Mesendoderm (in vitro differentiated cells): ENCODE measurements at regions not wholly inside any gene's neighbourhood (a gene's known extent, or its start where the extent isn't known, plus 50 kb on each side); places are given as distances from the start of the nearest gene placed in this dataset.

Experiments
- DNase-seq: peaks from one replicate; pipeline ENCODE4 v3.0.0; 2013
- H2AK5ac ChIP-seq: 2 replicates; pipeline ENCODE4 v1.6.1; 2013; ENCODE audit warnings: low read length, inconsistent platforms
- H2BK120ac ChIP-seq: 2 replicates; pipeline ENCODE4 v1.6.1; 2013; ENCODE audit warnings: low read depth, mild to moderate bottlenecking, low read length, moderate library complexity, mixed read lengths
- H2BK15ac ChIP-seq: replicated peaks from 2 replicates; pipeline ENCODE4 v1.6.1; 2013; ENCODE audit warnings: low read depth, mild to moderate bottlenecking, moderate library complexity
- H2BK5ac ChIP-seq: 2 replicates; pipeline ENCODE4 v1.6.1; 2013; ENCODE audit warnings: low read length, inconsistent platforms
- H3K18ac ChIP-seq: 2 replicates; pipeline ENCODE4 v1.6.1; 2013; ENCODE audit warnings: mild to moderate bottlenecking, low read length, mixed read lengths
- H3K23ac ChIP-seq: one replicate; pipeline ENCODE4 v1.6.1; 2013; ENCODE audit warnings: low read length
- H3K27ac ChIP-seq: 2 replicates; pipeline ENCODE4 v1.5.1; 2013; ENCODE audit warnings: low read depth, mild to moderate bottlenecking, inconsistent platforms, low read length, moderate library complexity
- H3K27me3 ChIP-seq: 2 replicates; pipeline ENCODE4 v1.6.1; 2013; ENCODE audit warnings: low read length, control low read depth, mild to moderate bottlenecking, inconsistent platforms; ENCODE audit not compliant: insufficient read depth, poor library complexity
- H3K36me3 ChIP-seq: 2 replicates; pipeline ENCODE4 v1.6.1; 2013; ENCODE audit warnings: low read length, inconsistent platforms; ENCODE audit not compliant: control insufficient read depth, insufficient read depth
- H3K4ac ChIP-seq: one replicate; pipeline ENCODE4 v1.6.1; 2013; ENCODE audit warnings: low read depth, mild to moderate bottlenecking, low read length, moderate library complexity
- H3K4me1 ChIP-seq: 2 replicates; pipeline ENCODE4 v1.6.1; 2013; ENCODE audit warnings: low read depth, low read length, inconsistent platforms; ENCODE audit not compliant: control insufficient read depth
- H3K4me2 ChIP-seq: 2 replicates; pipeline ENCODE4 v1.6.1; 2013; ENCODE audit warnings: low read length
- H3K4me3 ChIP-seq: 2 replicates; pipeline ENCODE4 v1.5.1; 2013; ENCODE audit warnings: mild to moderate bottlenecking, low read length
- H3K56ac ChIP-seq: one replicate; pipeline ENCODE4 v1.6.1; 2013; ENCODE audit warnings: low read length
- H3K79me1 ChIP-seq: 2 replicates; pipeline ENCODE4 v1.6.1; 2013; ENCODE audit warnings: low read length, inconsistent platforms
- H3K79me2 ChIP-seq: 2 replicates; pipeline ENCODE4 v1.6.1; 2013; ENCODE audit warnings: mild to moderate bottlenecking, low read length; ENCODE audit not compliant: control insufficient read depth, insufficient read depth
- H3K9ac ChIP-seq: 2 replicates; pipeline ENCODE4 v1.6.1; 2013; ENCODE audit warnings: low read length, inconsistent platforms
- H4K5ac ChIP-seq: one replicate; pipeline ENCODE4 v1.6.1; 2013; ENCODE audit warnings: low read length
- H4K8ac ChIP-seq: one replicate; pipeline ENCODE4 v1.6.1; 2013; ENCODE audit warnings: low read depth, mild to moderate bottlenecking, control low read depth, low read length, moderate library complexity
- WGBS: extraction: QIAGEN DNeasy Blood & Tissue Kit; methylation state at CpG from one replicate; pipeline ENCODE4 v1.1.7; 2013; ENCODE audit warnings: low lambda C conversion rate, missing lambda C conversion rate; ENCODE audit not compliant: insufficient coverage; ENCODE audit errors: extremely low coverage; 5-methylcytosine and 5-hydroxymethylcytosine counted together

DNA sequence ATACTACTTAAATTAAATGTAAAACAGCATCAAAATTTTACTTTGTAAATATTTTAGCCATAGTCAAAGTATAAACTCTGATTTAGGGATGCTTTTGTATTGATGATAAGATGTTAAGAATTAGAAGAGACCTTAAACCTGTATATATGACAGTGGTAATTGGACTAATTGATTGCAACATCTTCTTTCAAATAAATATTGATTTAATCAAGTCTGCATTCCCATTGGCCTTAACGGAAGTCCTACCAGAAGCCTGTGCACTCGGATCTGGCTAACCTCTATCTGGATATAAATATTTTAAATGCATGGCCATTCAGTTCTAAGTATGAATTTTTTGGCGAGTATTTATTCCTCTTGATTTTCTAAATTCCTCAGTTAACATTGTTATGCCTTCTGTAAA, 856.1 kb downstream of the USP25 start:
- Histone ChIP-seq H3K4me3 (no peak overlapping the region), H3K23ac (no peak overlapping the region), H3K4ac (no peak overlapping the region), H3K36me3 (no peaks in the 10 kb centered on the region), H3K4me1 (no peaks in the 10 kb centered on the region), H4K8ac (no peak overlapping the region), H2AK5ac (no peak overlapping the region), H4K5ac (no peak overlapping the region), H3K27me3 (no peaks in the 10 kb centered on the region), H3K18ac (no peak overlapping the region), H3K27ac (no peak overlapping the region), H3K9ac (no peak overlapping the region), H2BK5ac (no peak overlapping the region), H2BK15ac (no peak overlapping the region), H3K4me2 (no peak overlapping the region), H3K56ac (no peak overlapping the region), H2BK120ac (no peak overlapping the region), H3K79me1 (no peaks in the 10 kb centered on the region), H3K79me2 (no peaks in the 10 kb centered on the region)
- WGBS: no CpG with 5 or more reads among the region's 3 CpGs
- no peak for DNase-seq

DNA sequence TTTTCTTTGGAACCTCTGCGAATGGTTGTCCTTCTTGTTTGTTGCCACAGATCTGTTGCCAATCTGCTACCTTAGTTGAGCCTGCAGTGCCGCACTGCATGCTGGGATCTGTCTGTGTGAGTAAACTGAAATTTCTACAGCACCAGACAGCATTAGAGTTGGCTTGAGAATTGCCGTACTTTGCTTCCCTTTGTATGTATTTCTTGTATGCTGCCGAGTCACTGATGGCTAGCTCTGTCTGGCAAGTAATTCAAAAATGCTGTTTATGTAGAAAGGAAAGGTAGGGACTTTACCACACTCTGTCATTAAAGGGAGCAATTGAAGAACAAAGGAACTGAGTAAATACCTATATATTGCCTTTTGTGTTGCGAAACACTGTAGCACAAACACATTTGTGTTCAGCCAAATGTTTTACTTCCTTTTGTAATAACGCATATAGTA, 857.4 kb downstream of the USP25 start:
- H2BK120ac ChIP-seq: no peak overlapping the region
- peak; percentile 58 for DNase-seq
- no CpG with 5 or more reads among the region's 6 CpGs for WGBS

GRCh38 chr21:16587681-16588375, 858.0 kb downstream of the USP25 start:
- no peaks in the 10 kb centered on the region for H3K36me3 ChIP-seq
- H2BK5ac ChIP-seq: no peak overlapping the region
- no peak for DNase-seq

More for the DNA sequence above, 857.4 kb downstream of the USP25 start:
- no peaks in the 10 kb centered on the region for H3K79me1 ChIP-seq
- no peaks in the 10 kb centered on the region for H3K27me3 ChIP-seq
- no peak overlapping the region for H2BK5ac ChIP-seq
- H3K56ac ChIP-seq: no peak overlapping the region
- H4K5ac ChIP-seq: no peak overlapping the region
- H2AK5ac ChIP-seq: no peak overlapping the region
- H3K18ac ChIP-seq: no peak overlapping the region
- H3K23ac ChIP-seq: no peak overlapping the region
- H3K4me3 ChIP-seq: no peak overlapping the region
- no peak overlapping the region for H3K9ac ChIP-seq
- H3K79me2 ChIP-seq: no peaks in the 10 kb centered on the region
- no peak overlapping the region for H3K27ac ChIP-seq
- H3K4ac ChIP-seq: no peak overlapping the region
- H2BK15ac ChIP-seq: no peak overlapping the region
- no peak overlapping the region for H4K8ac ChIP-seq
- H3K4me2 ChIP-seq: no peak overlapping the region
- no peaks in the 10 kb centered on the region for H3K4me1 ChIP-seq
- H3K36me3 ChIP-seq: no peaks in the 10 kb centered on the region

DNA sequence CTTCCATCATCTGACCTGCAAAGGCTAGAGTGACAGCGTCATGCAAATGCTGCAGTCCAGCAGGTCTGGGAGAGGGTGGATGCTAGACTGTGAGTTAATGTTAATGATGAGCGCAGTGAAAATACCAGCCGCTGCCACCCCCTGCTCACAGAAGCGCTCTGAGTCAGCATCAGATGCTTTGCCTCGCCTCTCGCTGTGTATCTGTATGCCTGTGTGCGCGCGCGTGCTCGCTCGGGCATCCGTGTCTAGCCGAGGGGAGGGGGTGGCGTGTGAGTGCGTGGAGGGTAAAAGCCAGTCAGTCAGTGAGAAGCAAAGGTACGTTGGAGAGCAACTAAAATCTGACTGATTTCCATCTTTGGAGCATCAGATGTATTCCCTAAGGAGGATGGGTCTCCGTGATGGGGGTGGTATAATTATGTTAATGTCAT, 858.7 kb downstream of the USP25 start:
- H2BK5ac ChIP-seq: no peak overlapping the region
- peak; percentile 76 for DNase-seq
- no peak overlapping the region for H3K9ac ChIP-seq
- no peak overlapping the region for H2BK120ac ChIP-seq
- no peak overlapping the region for H3K56ac ChIP-seq
- H3K18ac ChIP-seq: no peak overlapping the region
- no peak overlapping the region for H3K23ac ChIP-seq
- H3K27ac ChIP-seq: no peak overlapping the region
- no peak overlapping the region for H2AK5ac ChIP-seq
- no peaks in the 10 kb centered on the region for H3K79me1 ChIP-seq
- WGBS: no CpG with 5 or more reads among the region's 18 CpGs
- peak overlapping the region; percentile 34 for H3K4me2 ChIP-seq
- H4K8ac ChIP-seq: no peak overlapping the region
- no peaks in the 10 kb centered on the region for H3K4me1 ChIP-seq
- H3K79me2 ChIP-seq: no peaks in the 10 kb centered on the region
- no peak overlapping the region for H4K5ac ChIP-seq
- H2BK15ac ChIP-seq: no peak overlapping the region
- no peaks in the 10 kb centered on the region for H3K36me3 ChIP-seq
- no peak overlapping the region for H3K4me3 ChIP-seq
- H3K27me3 ChIP-seq: no peaks in the 10 kb centered on the region
- H3K4ac ChIP-seq: no peak overlapping the region

More at GRCh38 chr21:16587681-16588375, 858.0 kb downstream of the USP25 start:
- H3K27ac ChIP-seq: no peak overlapping the region
- WGBS: no CpG with 5 or more reads among the region's 7 CpGs
- H3K23ac ChIP-seq: no peak overlapping the region
- no peaks in the 10 kb centered on the region for H3K27me3 ChIP-seq
- H4K5ac ChIP-seq: no peak overlapping the region
- no peak overlapping the region for H2AK5ac ChIP-seq
- no peak overlapping the region for H2BK120ac ChIP-seq
- H4K8ac ChIP-seq: no peak overlapping the region
- no peak overlapping the region for H3K18ac ChIP-seq
- H3K4me3 ChIP-seq: no peak overlapping the region
- H3K4me2 ChIP-seq: peak overlapping the region; percentile 34
- H3K56ac ChIP-seq: no peak overlapping the region
- no peak overlapping the region for H3K9ac ChIP-seq
- no peaks in the 10 kb centered on the region for H3K79me1 ChIP-seq
- no peak overlapping the region for H2BK15ac ChIP-seq
- no peaks in the 10 kb centered on the region for H3K79me2 ChIP-seq
- no peak overlapping the region for H3K4ac ChIP-seq
- no peaks in the 10 kb centered on the region for H3K4me1 ChIP-seq

GRCh38 chr21:16589006-16589898, 859.5 kb downstream of the USP25 start:
- Histone ChIP-seq H3K36me3 (no peaks in the 10 kb centered on the region), H3K27ac (no peak overlapping the region)

More at GRCh38 chr21:16589006-16589898, 859.5 kb downstream of the USP25 start:
- H3K79me2 ChIP-seq: no peaks in the 10 kb centered on the region
- H3K4me2 ChIP-seq: no peak overlapping the region
- H3K18ac ChIP-seq: no peak overlapping the region
- H2BK120ac ChIP-seq: no peak overlapping the region
- no peak overlapping the region for H2AK5ac ChIP-seq
- no peak overlapping the region for H3K23ac ChIP-seq
- H3K9ac ChIP-seq: no peak overlapping the region
- H2BK5ac ChIP-seq: no peak overlapping the region
- H3K56ac ChIP-seq: no peak overlapping the region
- H4K5ac ChIP-seq: no peak overlapping the region
- no peaks in the 10 kb centered on the region for H3K27me3 ChIP-seq
- no peak overlapping the region for H3K4ac ChIP-seq
- no CpG with 5 or more reads among the region's 7 CpGs for WGBS
- H3K4me1 ChIP-seq: no peaks in the 10 kb centered on the region
- no peaks in the 10 kb centered on the region for H3K79me1 ChIP-seq
- no peak overlapping the region for H2BK15ac ChIP-seq
- no peak for DNase-seq
- no peak overlapping the region for H3K4me3 ChIP-seq
- H4K8ac ChIP-seq: no peak overlapping the region
